GM06990 (cell line): ENCODE measurements at regions not wholly inside any gene's neighbourhood (a gene's known extent, or its start where the extent isn't known, plus 50 kb on each side); places are given as distances from the start of the nearest gene placed in this dataset.

ENCODE experiments used
- DNase-seq: peaks from one replicate; pipeline ENCODE4 v3.0.0-alpha.2; 2011; ENCODE audit not compliant: insufficient read length; ENCODE audit errors: extremely low read depth
- H3K27me3 ChIP-seq: replicated peaks from 2 replicates; pipeline ENCODE4 v1.6.0; 2011; ENCODE audit warnings: low read length; ENCODE audit not compliant: control insufficient read depth, insufficient read depth
- H3K36me3 ChIP-seq: 2 replicates; pipeline ENCODE4 v1.5.1; 2011; ENCODE audit warnings: low read length; ENCODE audit not compliant: control insufficient read depth, insufficient read depth
- H3K4me3 ChIP-seq: replicated peaks from 2 replicates; pipeline ENCODE4 v1.5.1; 2011; ENCODE audit warnings: low read depth, mild to moderate bottlenecking, control low read depth, low read length
- TF ChIP-seq, protein P1 (sequence below): IDR thresholded peaks from 2 replicates; pipeline ENCODE4 v1.5.1; 2011; ENCODE audit warnings: low read length, control low read depth, mild to moderate bottlenecking, inconsistent platforms; ENCODE audit not compliant: insufficient read depth, poor library complexity, severe bottlenecking

DNA sequence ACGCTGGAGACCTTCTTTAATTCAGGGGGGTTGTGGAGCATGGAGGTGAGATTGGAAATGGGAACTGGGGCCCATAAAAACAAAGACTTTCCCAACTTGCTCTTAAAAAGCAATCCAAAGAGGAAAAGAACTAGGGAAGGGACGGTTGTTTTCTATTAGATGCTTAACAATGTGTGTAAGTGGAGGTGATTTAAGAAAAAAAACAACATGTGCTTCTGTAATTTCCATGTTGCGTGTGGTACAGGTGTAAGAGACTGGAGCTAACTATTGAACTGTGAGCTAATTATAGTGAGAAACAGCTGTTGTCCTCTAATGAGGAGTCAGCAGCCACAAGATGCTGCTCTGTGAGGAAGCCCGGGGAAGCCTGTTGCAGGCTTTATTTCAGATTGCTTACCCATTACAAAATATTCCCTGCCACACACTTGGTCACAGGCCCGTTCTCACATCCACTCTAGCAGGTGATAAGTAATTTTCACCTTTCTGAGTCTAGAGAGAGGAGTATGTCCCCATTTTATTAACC lies 280.6 kb upstream of the PARD3B start:
- no peak for DNase-seq
- no peaks in the 10 kb centered on the region; the same call in 1 of the 2 replicates for H3K27me3 ChIP-seq
- TF ChIP-seq, protein P1, sequence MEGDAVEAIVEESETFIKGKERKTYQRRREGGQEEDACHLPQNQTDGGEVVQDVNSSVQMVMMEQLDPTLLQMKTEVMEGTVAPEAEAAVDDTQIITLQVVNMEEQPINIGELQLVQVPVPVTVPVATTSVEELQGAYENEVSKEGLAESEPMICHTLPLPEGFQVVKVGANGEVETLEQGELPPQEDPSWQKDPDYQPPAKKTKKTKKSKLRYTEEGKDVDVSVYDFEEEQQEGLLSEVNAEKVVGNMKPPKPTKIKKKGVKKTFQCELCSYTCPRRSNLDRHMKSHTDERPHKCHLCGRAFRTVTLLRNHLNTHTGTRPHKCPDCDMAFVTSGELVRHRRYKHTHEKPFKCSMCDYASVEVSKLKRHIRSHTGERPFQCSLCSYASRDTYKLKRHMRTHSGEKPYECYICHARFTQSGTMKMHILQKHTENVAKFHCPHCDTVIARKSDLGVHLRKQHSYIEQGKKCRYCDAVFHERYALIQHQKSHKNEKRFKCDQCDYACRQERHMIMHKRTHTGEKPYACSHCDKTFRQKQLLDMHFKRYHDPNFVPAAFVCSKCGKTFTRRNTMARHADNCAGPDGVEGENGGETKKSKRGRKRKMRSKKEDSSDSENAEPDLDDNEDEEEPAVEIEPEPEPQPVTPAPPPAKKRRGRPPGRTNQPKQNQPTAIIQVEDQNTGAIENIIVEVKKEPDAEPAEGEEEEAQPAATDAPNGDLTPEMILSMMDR = no peak

DNA sequence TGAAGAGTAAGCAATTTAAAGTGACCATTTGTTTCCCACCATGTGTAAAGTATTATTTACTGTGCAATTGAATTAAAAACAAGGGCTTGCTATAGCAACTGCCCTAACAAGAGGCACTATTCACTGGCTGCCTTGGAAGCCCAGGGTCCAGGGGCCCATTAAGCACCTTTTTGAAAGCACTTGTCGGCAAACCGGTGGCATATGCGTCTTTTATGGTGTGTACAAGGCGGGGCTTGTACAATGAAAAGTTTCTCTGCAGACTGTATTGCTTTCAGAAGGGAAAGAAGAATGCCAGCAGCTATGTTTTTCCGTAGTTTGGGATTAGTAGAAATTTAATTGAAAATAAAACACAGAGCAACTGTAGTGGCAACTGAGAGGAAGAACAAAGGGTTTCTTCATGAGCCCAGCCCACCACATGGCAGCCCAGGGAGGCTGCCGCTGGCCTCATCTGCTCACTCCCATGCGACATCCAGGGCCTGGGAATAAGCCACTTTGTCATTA lies 279.5 kb upstream of the PARD3B start:
- DNase-seq = no peak
- Histone ChIP-seq H3K4me3 (no peak overlapping the region), H3K27me3 (no peaks in the 10 kb centered on the region; the same call in 1 of the 2 replicates), H3K36me3 (no peaks in the 10 kb centered on the region)
- TF ChIP-seq, protein P1 = no peak

More for the DNA sequence above, 280.6 kb upstream of the PARD3B start:
- H3K36me3 ChIP-seq = no peaks in the 10 kb centered on the region
- no peak overlapping the region for H3K4me3 ChIP-seq

DNA sequence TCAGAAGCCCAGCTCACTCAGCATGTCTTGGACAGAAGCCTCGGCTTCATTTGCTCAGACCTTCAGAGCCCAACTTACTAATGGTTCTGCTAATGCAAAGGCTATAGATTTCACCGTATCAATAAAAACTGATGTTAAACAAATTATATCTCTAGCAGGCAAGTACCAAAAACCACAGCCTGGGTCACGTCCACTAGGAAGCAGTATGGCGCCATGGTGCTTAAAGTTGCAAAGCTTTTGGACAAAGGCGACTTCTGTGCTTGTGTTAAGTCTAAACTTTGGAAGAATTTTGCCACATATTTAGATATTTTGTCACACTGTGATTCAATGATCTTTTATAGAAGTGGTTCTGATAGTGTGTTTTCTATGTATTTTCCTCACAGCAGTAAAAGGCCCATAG lies 276.8 kb upstream of the PARD3B start:
- DNase-seq = no peak
- TF ChIP-seq, protein P1 = no peak
- H3K27me3 ChIP-seq = no peaks in the 10 kb centered on the region; the same call in 1 of the 2 replicates
- H3K36me3 ChIP-seq = no peaks in the 10 kb centered on the region
- H3K4me3 ChIP-seq = no peak overlapping the region

DNA sequence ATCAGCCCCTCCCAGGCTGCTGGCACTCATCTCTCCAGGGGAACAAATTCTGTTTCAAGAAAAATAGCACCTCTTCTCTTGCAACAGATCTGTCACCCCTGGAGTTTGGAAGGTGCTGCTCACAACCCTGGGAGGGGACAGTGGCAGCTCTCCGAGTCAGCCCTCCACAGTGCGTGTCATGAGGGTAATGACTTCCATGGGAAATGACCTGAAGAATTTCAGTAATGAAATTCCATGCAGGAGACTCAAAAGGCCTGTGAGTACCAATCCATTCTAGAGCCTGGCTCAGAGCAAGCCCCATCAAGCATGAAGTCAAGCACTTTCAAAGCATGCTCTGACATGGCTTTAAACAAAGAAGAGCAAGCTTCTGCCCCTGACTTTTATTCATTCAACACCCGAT lies 276.3 kb upstream of the PARD3B start:
- Histone ChIP-seq H3K36me3 (no peaks in the 10 kb centered on the region), H3K27me3 (no peaks in the 10 kb centered on the region; the same call in 1 of the 2 replicates), H3K4me3 (no peak overlapping the region)
- TF ChIP-seq, protein P1 = no peak
- DNase-seq = no peak

DNA sequence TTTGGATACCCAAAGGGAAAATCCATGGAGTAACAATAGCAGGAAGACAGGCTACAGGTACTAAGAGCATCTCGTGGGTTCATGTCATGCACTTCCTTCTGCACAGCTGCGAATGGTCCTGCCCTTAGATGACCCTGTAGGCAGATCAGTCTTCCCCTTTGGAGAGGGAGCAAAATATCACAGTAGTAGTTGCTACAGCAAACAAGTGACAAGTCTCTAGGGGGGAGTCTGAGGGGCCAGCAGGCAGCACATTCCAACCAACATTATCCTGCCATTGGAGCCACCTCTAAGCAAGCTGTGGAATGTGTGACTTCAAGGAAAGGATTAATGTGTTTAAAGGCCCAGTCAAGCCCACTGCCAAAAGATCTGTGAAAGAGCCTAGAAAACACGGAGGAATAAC lies 273.2 kb upstream of the PARD3B start:
- H3K4me3 ChIP-seq = no peak overlapping the region
- no peak for DNase-seq
- H3K36me3 ChIP-seq = no peaks in the 10 kb centered on the region
- TF ChIP-seq, protein P1 = no peak
- no peaks in the 10 kb centered on the region; the same call in 1 of the 2 replicates for H3K27me3 ChIP-seq
